ENCODE measurements at regions not wholly inside any gene's neighbourhood (a gene's known extent, or its start where the extent isn't known, plus 50 kb on each side); places are given as distances from the start of the nearest gene placed in this dataset.

DNA sequence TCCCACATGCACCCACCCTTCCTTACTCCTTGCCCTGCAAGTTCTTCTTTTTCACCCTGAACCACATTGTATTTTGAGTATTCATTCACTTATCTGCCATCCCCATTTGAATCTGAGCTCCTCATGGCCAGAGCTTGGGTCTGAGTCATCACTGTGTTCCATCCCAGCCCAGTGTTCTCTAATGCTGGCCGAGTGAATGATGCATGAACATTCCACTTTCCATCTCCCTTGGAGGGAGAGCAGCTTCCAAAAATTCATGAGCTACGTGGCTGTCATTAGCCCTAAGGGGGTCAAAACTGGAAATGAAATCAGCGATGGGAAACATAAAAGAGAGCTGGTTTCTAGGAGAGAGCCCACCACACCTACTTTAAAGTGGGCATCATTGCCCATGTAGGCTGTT, 187.0 kb upstream of the USP24 start:
- ChIA-PET POLR2A (no interaction called here), CTCF (ENCODE audit: unreplicated experiment) (no interaction called here)
- BruUV-seq (replicated peaks): no TSS peak
- Histone ChIP-seq H4K20me1 (ENCODE audit: insufficient read depth, low read length) (no peaks in the 10 kb centered on the region), H3K4me1 (ENCODE audit: insufficient read depth, low read length, poor library complexity, severe bottlenecking) (no peaks in the 10 kb centered on the region), H3K9me2 (ENCODE audit: insufficient read depth, low read length) (no peaks in the 10 kb centered on the region), H3K4me2 (ENCODE audit: low read length) (no peak overlapping the region), H3K4me3 (ENCODE audit: low read depth, low read length, poor library complexity, severe bottlenecking) (no peak overlapping the region), H3K27ac (ENCODE audit: low read depth, low read length, poor library complexity, severe bottlenecking) (no peak overlapping the region), H3K79me2 (ENCODE audit: insufficient read depth, low read depth, low read length) (no peaks in the 10 kb centered on the region), H3K9me3 (ENCODE audit: low read length) (no peaks in the 10 kb centered on the region), H3K36me3 (ENCODE audit: insufficient read depth, low read length) (no peaks in the 10 kb centered on the region), H2AFZ (ENCODE audit: low read length) (no peak overlapping the region)
- intact Hi-C loops (cut with micrococcal nuclease; ENCODE audit: unreplicated experiment): no loop called here
- DNase-seq (ENCODE audit: low spot score): no peak
- no peak for TF ChIP-seq EZH2phosphoT487 (IDR thresholded peaks at IDR 0.05; ENCODE audit: borderline replicate concordance, low read depth, low read length)
- TF ChIP-seq, protein P1, sequence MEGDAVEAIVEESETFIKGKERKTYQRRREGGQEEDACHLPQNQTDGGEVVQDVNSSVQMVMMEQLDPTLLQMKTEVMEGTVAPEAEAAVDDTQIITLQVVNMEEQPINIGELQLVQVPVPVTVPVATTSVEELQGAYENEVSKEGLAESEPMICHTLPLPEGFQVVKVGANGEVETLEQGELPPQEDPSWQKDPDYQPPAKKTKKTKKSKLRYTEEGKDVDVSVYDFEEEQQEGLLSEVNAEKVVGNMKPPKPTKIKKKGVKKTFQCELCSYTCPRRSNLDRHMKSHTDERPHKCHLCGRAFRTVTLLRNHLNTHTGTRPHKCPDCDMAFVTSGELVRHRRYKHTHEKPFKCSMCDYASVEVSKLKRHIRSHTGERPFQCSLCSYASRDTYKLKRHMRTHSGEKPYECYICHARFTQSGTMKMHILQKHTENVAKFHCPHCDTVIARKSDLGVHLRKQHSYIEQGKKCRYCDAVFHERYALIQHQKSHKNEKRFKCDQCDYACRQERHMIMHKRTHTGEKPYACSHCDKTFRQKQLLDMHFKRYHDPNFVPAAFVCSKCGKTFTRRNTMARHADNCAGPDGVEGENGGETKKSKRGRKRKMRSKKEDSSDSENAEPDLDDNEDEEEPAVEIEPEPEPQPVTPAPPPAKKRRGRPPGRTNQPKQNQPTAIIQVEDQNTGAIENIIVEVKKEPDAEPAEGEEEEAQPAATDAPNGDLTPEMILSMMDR (conservative IDR thresholded peaks at IDR 0.05; ENCODE audit: low read length): no peak

DNA sequence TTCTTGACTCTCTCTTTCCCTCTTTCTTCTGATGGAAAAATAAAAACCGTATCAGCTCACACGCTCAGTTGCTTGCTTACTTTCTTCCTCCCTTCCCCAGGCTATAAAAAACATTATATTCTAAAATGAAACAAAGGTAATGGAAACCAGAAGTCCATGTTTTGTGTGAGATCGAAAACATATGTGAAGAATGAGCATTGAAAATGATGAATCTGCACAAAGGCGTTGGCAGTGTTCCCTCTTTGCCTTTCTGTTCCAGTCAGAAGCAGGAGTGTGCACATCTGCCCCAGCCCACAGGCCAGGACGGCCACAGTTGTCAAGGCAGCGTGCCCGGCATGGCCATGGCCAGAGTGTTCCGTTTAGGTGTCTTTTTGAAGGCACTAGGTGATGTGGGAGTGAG, 185.3 kb upstream of the USP24 start:
- H2AFZ ChIP-seq (ENCODE audit: low read length): no peak overlapping the region
- no peak overlapping the region for H3K27ac ChIP-seq (ENCODE audit: low read depth, low read length, poor library complexity, severe bottlenecking)
- intact Hi-C loops (cut with micrococcal nuclease; ENCODE audit: unreplicated experiment): no loop called here
- no peak overlapping the region for H3K4me2 ChIP-seq (ENCODE audit: low read length)
- no peaks in the 10 kb centered on the region for H4K20me1 ChIP-seq (ENCODE audit: insufficient read depth, low read length)
- no TSS peak for BruUV-seq (replicated peaks)
- no peaks in the 10 kb centered on the region for H3K4me1 ChIP-seq (ENCODE audit: insufficient read depth, low read length, poor library complexity, severe bottlenecking)
- CTCF ChIA-PET (ENCODE audit: unreplicated experiment): no interaction called here
- H3K4me3 ChIP-seq (ENCODE audit: low read depth, low read length, poor library complexity, severe bottlenecking): no peak overlapping the region
- no peaks in the 10 kb centered on the region for H3K79me2 ChIP-seq (ENCODE audit: insufficient read depth, low read depth, low read length)
- DNase-seq (ENCODE audit: low spot score): no peak
- H3K36me3 ChIP-seq (ENCODE audit: insufficient read depth, low read length): no peaks in the 10 kb centered on the region
- TF ChIP-seq, protein P1 (conservative IDR thresholded peaks at IDR 0.05; ENCODE audit: low read length): no peak
- TF ChIP-seq EZH2phosphoT487 (IDR thresholded peaks at IDR 0.05; ENCODE audit: borderline replicate concordance, low read depth, low read length): no peak
- no peaks in the 10 kb centered on the region for H3K9me2 ChIP-seq (ENCODE audit: insufficient read depth, low read length)
- POLR2A ChIA-PET: no interaction called here
- no peaks in the 10 kb centered on the region for H3K9me3 ChIP-seq (ENCODE audit: low read length)

DNA sequence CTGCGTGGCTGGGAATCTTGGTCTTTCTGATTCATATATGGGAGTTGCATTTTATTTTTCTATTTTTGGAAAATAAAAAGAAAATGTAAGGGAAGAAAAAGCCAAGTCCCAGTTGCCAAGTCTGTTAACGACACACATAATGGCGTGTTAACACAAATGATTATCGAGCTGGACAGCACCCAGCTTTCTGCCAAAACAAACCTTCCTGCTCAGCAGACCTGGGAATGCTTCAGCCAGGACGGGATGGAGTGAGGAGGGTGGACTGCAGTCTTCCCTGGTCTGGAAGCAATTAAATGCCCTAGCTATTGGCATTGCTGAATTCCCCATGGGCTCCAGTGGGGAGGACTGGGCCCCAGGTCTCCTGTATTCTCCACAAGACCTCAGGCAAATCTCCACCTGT, 184.2 kb upstream of the USP24 start:
- H3K4me3 ChIP-seq (ENCODE audit: low read depth, low read length, poor library complexity, severe bottlenecking): no peak overlapping the region
- H4K20me1 ChIP-seq (ENCODE audit: insufficient read depth, low read length): no peaks in the 10 kb centered on the region
- H3K4me2 ChIP-seq (ENCODE audit: low read length): no peak overlapping the region
- no peak for TF ChIP-seq EZH2phosphoT487 (IDR thresholded peaks at IDR 0.05; ENCODE audit: borderline replicate concordance, low read depth, low read length)
- TF ChIP-seq, protein P1 (conservative IDR thresholded peaks at IDR 0.05; ENCODE audit: low read length): no peak
- no peak overlapping the region for H2AFZ ChIP-seq (ENCODE audit: low read length)
- H3K9me3 ChIP-seq (ENCODE audit: low read length): no peaks in the 10 kb centered on the region
- no peaks in the 10 kb centered on the region for H3K79me2 ChIP-seq (ENCODE audit: insufficient read depth, low read depth, low read length)
- ChIA-PET CTCF (ENCODE audit: unreplicated experiment) (no interaction called here), POLR2A (no interaction called here)
- no peak for DNase-seq (ENCODE audit: low spot score)
- BruUV-seq (replicated peaks): no TSS peak
- H3K9me2 ChIP-seq (ENCODE audit: insufficient read depth, low read length): no peaks in the 10 kb centered on the region
- no peaks in the 10 kb centered on the region for H3K36me3 ChIP-seq (ENCODE audit: insufficient read depth, low read length)
- no peak overlapping the region for H3K27ac ChIP-seq (ENCODE audit: low read depth, low read length, poor library complexity, severe bottlenecking)
- intact Hi-C loops (cut with micrococcal nuclease; ENCODE audit: unreplicated experiment): no loop called here
- no peaks in the 10 kb centered on the region for H3K4me1 ChIP-seq (ENCODE audit: insufficient read depth, low read length, poor library complexity, severe bottlenecking)
